Endometrial microvascular endothelial cells (primary cell): ENCODE measurements at regions not wholly inside any gene's neighbourhood (a gene's known extent, or its start where the extent isn't known, plus 50 kb on each side); places are given as distances from the start of the nearest gene placed in this dataset.

Source experiments
- in situ Hi-C: cut with HindIII; loops from 2 replicates; pipeline ENCODE4 v1.10.0; 2017; ENCODE audit warnings: low sequenced_read_pairs, low pct_unique_long_range_greater_than_20kb; ENCODE audit errors: inconsistent ontology term

GRCh38 chr11:15864026-15864805, 492.1 kb downstream of the SOX6 start:
- in situ Hi-C loops: no loop called here

- in situ Hi-C loops: no loop called here
Observed at GRCh38 chr11:15865212-15865987, 490.9 kb downstream of the SOX6 start.

- in situ Hi-C loops: no loop called here
Observed at GRCh38 chr11:15867871-15868270, 488.5 kb downstream of the SOX6 start.

GRCh38 chr11:15870911-15871310, 485.4 kb downstream of the SOX6 start:
- in situ Hi-C loops: no loop called here

GRCh38 chr11:15871904-15872626, 484.3 kb downstream of the SOX6 start:
- in situ Hi-C loops: no loop called here

GRCh38 chr11:15873501-15873900, 482.8 kb downstream of the SOX6 start:
- in situ Hi-C loops: no loop called here

- in situ Hi-C loops: no loop called here
Observed at GRCh38 chr11:15874704-15875103, 481.6 kb downstream of the SOX6 start.

- in situ Hi-C loops: no loop called here
Observed at GRCh38 chr11:15875393-15875792, 481.0 kb downstream of the SOX6 start.

- in situ Hi-C loops: no loop called here
Observed at GRCh38 chr11:15875943-15876342, 480.4 kb downstream of the SOX6 start.

- in situ Hi-C loops: no loop called here
Observed at GRCh38 chr11:15878756-15879155, 477.6 kb downstream of the SOX6 start.

GRCh38 chr11:15880291-15880690, 476.1 kb downstream of the SOX6 start:
- in situ Hi-C loops: no loop called here

GRCh38 chr11:15882876-15883454, 473.4 kb downstream of the SOX6 start:
- in situ Hi-C loops: no loop called here

- in situ Hi-C loops: no loop called here
Observed at GRCh38 chr11:15883455-15883920, 472.9 kb downstream of the SOX6 start.

- in situ Hi-C loops: no loop called here
Observed at GRCh38 chr11:15884141-15884540, 472.2 kb downstream of the SOX6 start.

- in situ Hi-C loops: no loop called here
Observed at GRCh38 chr11:15884777-15885540, 471.4 kb downstream of the SOX6 start.

- in situ Hi-C loops: no loop called here
Observed at GRCh38 chr11:15885854-15886253, 470.5 kb downstream of the SOX6 start.

GRCh38 chr11:15886299-15886698, 470.0 kb downstream of the SOX6 start:
- in situ Hi-C loops: no loop called here

GRCh38 chr11:15886866-15887265, 469.5 kb downstream of the SOX6 start:
- in situ Hi-C loops: no loop called here
